GM19328 (cell line): ENCODE measurements at regions not wholly inside any gene's neighbourhood (a gene's known extent, or its start where the extent isn't known, plus 50 kb on each side); places are given as distances from the start of the nearest gene placed in this dataset.

ENCODE experiments used
- ATAC-seq: cut with Tn5 transposase; IDR thresholded peaks from one replicate; pipeline ENCODE4 v1.9.1; 2021; ENCODE audit warnings: mild to moderate bottlenecking, moderate library complexity; ENCODE audit not compliant: unreplicated experiment

DNA sequence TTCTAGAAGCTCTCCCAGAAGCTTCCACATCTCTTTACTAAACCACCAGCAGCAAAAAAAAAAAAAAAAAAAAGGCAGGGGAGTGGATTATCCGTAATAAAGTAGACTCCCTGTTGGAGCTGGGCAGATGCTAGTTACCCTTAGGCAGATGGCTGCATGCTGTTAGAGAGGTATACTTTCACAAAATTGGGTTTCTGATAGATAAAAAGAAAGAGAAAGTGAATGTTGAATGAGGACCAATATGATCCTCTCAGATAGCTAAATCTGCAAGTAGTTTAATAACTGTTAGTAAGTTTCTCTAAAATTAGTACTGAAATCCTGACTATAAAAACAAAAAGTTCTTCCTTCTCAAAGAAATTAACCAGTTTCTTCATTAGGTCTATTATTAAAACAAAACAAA is 195.4 kb downstream of the ANAPC10 start:
- ATAC-seq = no peak

- no peak for ATAC-seq
Measured at GRCh38 chr4:144903953-144904711, 193.9 kb downstream of the ANAPC10 start.

DNA sequence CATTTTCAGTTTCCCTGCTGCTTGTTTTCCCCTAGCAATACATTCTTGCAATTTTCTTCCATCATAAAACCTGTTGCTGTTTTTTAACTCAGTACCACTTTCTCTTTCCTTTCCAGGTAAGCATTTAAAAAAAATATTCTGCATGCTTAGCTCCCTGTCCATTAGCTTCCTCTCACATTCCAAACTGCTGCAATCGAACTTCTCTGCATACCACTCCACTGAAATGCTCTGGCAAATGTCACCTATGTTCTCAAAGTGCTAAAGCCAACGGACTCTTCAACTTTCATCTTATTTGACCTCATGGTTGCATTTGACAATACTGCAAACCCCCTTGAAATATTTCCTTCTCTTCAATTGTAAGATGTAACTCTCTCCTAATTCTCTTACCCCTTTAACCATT is 192.7 kb downstream of the ANAPC10 start:
- ATAC-seq = no peak

DNA sequence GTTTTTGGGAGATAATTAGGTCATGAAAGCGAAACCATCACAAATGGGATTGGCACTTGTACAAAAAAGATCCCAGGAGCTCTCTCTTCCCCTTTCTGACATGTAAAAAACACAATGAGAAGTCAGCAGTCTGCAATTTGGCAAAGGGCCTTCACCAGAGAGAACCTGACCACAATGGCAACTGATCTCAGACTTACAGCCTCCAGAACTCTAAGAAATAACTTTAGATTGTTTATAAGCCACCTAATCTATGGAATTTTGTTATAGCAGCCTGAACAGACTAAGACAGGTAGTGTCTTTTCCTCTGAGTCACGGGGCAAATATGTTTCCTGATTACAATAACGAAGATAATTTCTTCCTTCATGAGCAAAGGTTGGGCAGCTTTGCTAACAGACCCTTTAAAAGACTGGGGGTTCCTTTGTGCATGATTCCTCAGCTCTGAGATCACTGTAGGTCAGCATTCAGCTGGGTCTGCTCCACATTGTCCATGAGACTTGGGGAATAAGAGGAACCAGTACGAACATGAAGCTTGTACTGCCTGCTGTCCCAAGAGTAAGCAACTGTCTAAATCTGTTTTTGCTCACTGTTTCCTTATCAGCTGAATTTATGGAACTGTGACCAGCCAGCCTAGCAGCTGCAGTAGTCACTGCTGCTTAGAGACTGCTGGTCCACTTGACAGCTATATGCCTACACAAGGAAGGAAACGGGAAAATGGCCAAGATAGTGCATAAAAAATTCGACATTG is 191.6 kb downstream of the ANAPC10 start:
- ATAC-seq = peak; percentile 45

DNA sequence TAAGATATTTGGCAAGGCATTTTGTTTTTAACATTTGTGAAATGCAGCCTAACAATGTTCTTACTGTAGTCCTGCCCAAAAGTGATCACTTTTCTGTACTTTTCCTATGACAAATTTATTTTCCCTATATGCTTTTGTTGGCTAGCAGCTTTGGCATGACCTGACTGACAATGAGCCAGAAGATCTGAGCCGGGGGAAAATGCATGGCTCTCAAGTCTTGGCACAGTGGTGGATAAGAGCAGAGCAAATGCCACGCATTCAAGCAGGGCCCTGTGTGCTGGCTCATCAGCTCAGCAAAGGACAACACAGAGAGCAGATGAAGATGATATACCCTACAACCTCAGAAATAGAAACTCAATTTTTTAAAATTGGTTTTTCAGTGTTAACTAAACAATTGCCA is 187.3 kb downstream of the ANAPC10 start:
- ATAC-seq = no peak
